SK-N-SH (cell line): ENCODE measurements at regions not wholly inside any gene's neighbourhood (a gene's known extent, or its start where the extent isn't known, plus 50 kb on each side); places are given as distances from the start of the nearest gene placed in this dataset.

ENCODE experiments used
- CTCF ChIA-PET: fragments of 300-600, 350-600 bp; formaldehyde crosslinking; extraction: SDS; loops from one replicate; lab custom pipeline; 2021; lab: Yijun Ruan, JAX
- POLR2A ChIA-PET: fragments of 350-600 bp; sonication (Branson Sonifier 250); formaldehyde crosslinking; extraction: SDS; loops from one replicate; lab custom pipeline; 2020; ENCODE audit warnings: antibody characterized with exemption, inconsistent platforms; lab: Yijun Ruan, JAX
- DNase-seq: peaks from one replicate; pipeline ENCODE4 v3.0.0; 2012
- H2AFZ ChIP-seq: fragments of 200-600 bp; sonication (generic); 2 replicates; pipeline ENCODE4 v1.8.1; 2016; ENCODE audit warnings: antibody characterized with exemption, mild to moderate bottlenecking, low read depth
- H3F3A ChIP-seq: fragments of 200-600 bp; sonication (generic); replicated peaks from 2 replicates; pipeline ENCODE3; 2016; ENCODE audit warnings: antibody characterized with exemption, mild to moderate bottlenecking; ENCODE audit not compliant: insufficient read depth
- H3K27ac ChIP-seq, 2 experiments: fragments of 200-500 bp in 1 of 2; fragments of 200-600 bp in 1 of 2; sonication (Bioruptor generic) in 1 of 2; sonication (generic), shearing (Covaris generic) in 1 of 2; 2 replicates each; pipeline versions ENCODE4 v1.5.1 to v1.6.1; 2014 to 2016; ENCODE audit warnings: low read depth in 2 of 2, inconsistent platforms in 1 of 2, low read length in 1 of 2, mild to moderate bottlenecking in 1 of 2, mixed read lengths in 1 of 2
- H3K27me3 ChIP-seq: fragments of 200-600 bp; sonication (generic), shearing (Covaris generic); 2 replicates; pipeline ENCODE4 v1.6.1; 2016; ENCODE audit warnings: mixed run types; ENCODE audit not compliant: insufficient read depth
- H3K36me3 ChIP-seq, 2 experiments: fragments of 200-500 bp in 1 of 2; fragments of 200-600 bp in 1 of 2; sonication (Bioruptor generic) in 1 of 2; sonication (generic) in 1 of 2; replicated peaks in 1 of 2; 2 replicates each; pipeline versions ENCODE3 to v1.5.1; 2014 to 2016; ENCODE audit warnings: low read length in 1 of 2, mild to moderate bottlenecking in 1 of 2; ENCODE audit not compliant: insufficient read depth in 2 of 2, control insufficient read depth in 1 of 2
- H3K4me1 ChIP-seq, 2 experiments: fragments of 200-500 bp in 1 of 2; fragments of 200-600 bp in 1 of 2; sonication (Bioruptor generic) in 1 of 2; sonication (generic), shearing (Covaris generic) in 1 of 2; 2 replicates each; pipeline versions ENCODE4 v1.5.1 to v1.6.1; 2014 to 2016; ENCODE audit warnings: low read depth in 1 of 2, low read length in 1 of 2, mixed run types in 1 of 2; ENCODE audit not compliant: insufficient read depth in 2 of 2, control insufficient read depth in 1 of 2
- H3K4me2 ChIP-seq: fragments of 200-600 bp; sonication (generic), shearing (Covaris generic); 2 replicates; pipeline ENCODE4 v1.6.1; 2017; ENCODE audit warnings: mixed run types
- H3K4me3 ChIP-seq, 2 experiments: fragments of 200-500 bp in 1 of 2; fragments of 200-600 bp in 1 of 2; sonication (Bioruptor generic) in 1 of 2; sonication (generic), shearing (Covaris generic) in 1 of 2; 2 replicates each; pipeline versions ENCODE4 v1.5.1 to v1.8.1; 2014 to 2016; ENCODE audit warnings: low read depth in 2 of 2, inconsistent platforms in 1 of 2, low read length in 1 of 2, mild to moderate bottlenecking in 1 of 2, mixed read lengths in 1 of 2, moderate library complexity in 1 of 2
- H3K79me2 ChIP-seq: fragments of 200-600 bp; sonication (generic); 2 replicates; pipeline ENCODE4 v1.8.1; 2017; ENCODE audit warnings: mild to moderate bottlenecking; ENCODE audit not compliant: insufficient read depth
- H3K9ac ChIP-seq: fragments of 200-600 bp; sonication (generic); 2 replicates; pipeline ENCODE4 v1.6.1; 2017; ENCODE audit warnings: mixed run types
- H3K9me2 ChIP-seq: fragments of 200-600 bp; sonication (generic); 2 replicates; pipeline ENCODE4 v1.6.1; 2017; ENCODE audit warnings: mixed run types
- H3K9me3 ChIP-seq: fragments of 200-600 bp; sonication (generic); 2 replicates; pipeline ENCODE4 v1.6.1; 2017; ENCODE audit warnings: mixed run types, mild to moderate bottlenecking, moderate library complexity
- H4K20me1 ChIP-seq: fragments of 200-600 bp; sonication (generic); 2 replicates; pipeline ENCODE4 v1.6.1; 2017; ENCODE audit warnings: mild to moderate bottlenecking, mixed run types; ENCODE audit not compliant: insufficient read depth
- CHD2 ChIP-seq: fragments of 150-350 bp; IDR thresholded peaks from 2 replicates; pipeline ENCODE4 v1.6.1; 2018; ENCODE audit warnings: low read length; ENCODE audit not compliant: partially characterized antibody
- ELF1 ChIP-seq: IDR thresholded peaks from 2 replicates; pipeline ENCODE4 v1.4.0; 2012
- FOSL2 ChIP-seq: IDR thresholded peaks from 2 replicates; pipeline ENCODE4 v1.4.0; 2012; ENCODE audit warnings: low read depth, mild to moderate bottlenecking, moderate library complexity, borderline replicate concordance
- FOXJ3 ChIP-seq: sonication (generic); formaldehyde crosslinking; IDR thresholded peaks from 2 replicates; pipeline ENCODE4 v1.5.1; 2020; ENCODE audit warnings: mild to moderate bottlenecking, missing genetic modification reagents
- FOXM1 ChIP-seq: IDR thresholded peaks from 2 replicates; pipeline ENCODE4 v1.4.0; 2012; ENCODE audit warnings: low read depth, mild to moderate bottlenecking
- GATA2 ChIP-seq: sonication (generic); formaldehyde crosslinking; IDR thresholded peaks from 2 replicates; pipeline ENCODE4 v1.5.0; 2020; ENCODE audit warnings: mild to moderate bottlenecking, missing genetic modification reagents
- REST ChIP-seq: IDR thresholded peaks from 2 replicates; pipeline ENCODE4 v1.6.1; 2012; ENCODE audit warnings: mild to moderate bottlenecking, low read depth, low read length, moderate library complexity
- WGBS: methylation state at CpG from one replicate; pipeline ENCODE4 v1.1.6; 2017; ENCODE audit warnings: low lambda C conversion rate; 5-methylcytosine and 5-hydroxymethylcytosine counted together
- TF ChIP-seq, protein P1 (sequence below): fragments of 200-600 bp; sonication (generic); IDR thresholded peaks from 2 replicates; pipeline ENCODE4 v1.6.1; 2017; ENCODE audit warnings: antibody characterized with exemption, mild to moderate bottlenecking, moderate library complexity

DNA sequence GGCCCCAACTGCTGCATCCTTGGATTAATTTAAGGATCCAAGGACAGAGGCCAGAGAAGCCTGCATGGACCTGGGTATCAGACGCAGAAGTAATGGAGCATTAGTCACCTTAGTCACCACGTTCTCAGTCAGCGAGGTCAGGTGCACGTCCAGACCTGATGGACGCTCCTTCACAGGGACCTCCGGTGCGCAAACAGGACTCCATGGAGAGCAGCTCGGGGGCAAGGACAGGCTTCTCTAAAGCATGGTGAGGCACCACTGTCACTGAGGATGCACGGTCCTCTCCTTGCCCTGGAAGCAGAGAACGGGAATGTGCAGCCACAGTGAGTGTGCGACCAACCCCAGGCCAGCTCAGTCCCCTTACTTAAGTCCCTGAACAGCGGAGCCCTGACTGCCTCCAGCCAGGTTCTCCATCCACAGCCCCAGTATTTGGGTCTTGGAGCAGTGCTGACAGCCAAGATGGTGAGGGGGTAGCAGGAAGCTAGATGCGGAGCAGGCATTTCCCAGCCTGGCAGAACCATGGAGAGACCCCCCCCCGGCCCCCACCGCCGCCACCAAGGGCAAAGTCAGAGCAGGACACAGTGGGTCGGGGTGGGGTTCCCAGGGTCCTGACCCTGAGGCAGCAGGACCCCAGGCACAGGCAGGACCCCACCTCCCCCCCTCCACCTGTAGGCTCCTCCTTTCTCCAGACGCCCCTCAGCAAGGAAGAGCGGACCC lies 253.4 kb upstream of the SFSWAP start (continued):
- TF ChIP-seq FOSL2 = no peak
- no peak for TF ChIP-seq ELF1
- TF ChIP-seq FOXM1 = no peak
- TF ChIP-seq, protein P1, sequence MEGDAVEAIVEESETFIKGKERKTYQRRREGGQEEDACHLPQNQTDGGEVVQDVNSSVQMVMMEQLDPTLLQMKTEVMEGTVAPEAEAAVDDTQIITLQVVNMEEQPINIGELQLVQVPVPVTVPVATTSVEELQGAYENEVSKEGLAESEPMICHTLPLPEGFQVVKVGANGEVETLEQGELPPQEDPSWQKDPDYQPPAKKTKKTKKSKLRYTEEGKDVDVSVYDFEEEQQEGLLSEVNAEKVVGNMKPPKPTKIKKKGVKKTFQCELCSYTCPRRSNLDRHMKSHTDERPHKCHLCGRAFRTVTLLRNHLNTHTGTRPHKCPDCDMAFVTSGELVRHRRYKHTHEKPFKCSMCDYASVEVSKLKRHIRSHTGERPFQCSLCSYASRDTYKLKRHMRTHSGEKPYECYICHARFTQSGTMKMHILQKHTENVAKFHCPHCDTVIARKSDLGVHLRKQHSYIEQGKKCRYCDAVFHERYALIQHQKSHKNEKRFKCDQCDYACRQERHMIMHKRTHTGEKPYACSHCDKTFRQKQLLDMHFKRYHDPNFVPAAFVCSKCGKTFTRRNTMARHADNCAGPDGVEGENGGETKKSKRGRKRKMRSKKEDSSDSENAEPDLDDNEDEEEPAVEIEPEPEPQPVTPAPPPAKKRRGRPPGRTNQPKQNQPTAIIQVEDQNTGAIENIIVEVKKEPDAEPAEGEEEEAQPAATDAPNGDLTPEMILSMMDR = no peak
- TF ChIP-seq FOXJ3 = no peak
- TF ChIP-seq REST = no peak
- no peak for TF ChIP-seq GATA2 (CRISPR knock-in tag)

- no peak overlapping the region for H3K4me3 ChIP-seq
- H3F3A ChIP-seq = no peaks in the 10 kb centered on the region
- H3K4me2 ChIP-seq = no peak overlapping the region
- no peaks in the 10 kb centered on the region for H4K20me1 ChIP-seq
- no peak for DNase-seq
- no peak overlapping the region for H2AFZ ChIP-seq
- CTCF ChIA-PET = interaction anchor here (1.2 kb wide), 2 partner anchors 8 to 321 kb away, joined by 3 read pairs; no protein-coding TSS in a partner anchor
- no peaks in the 10 kb centered on the region for H3K36me3 ChIP-seq
- no peaks in the 10 kb centered on the region for H3K9me3 ChIP-seq
- no peak for TF ChIP-seq CHD2
- no peaks in the 10 kb centered on the region for H3K9me2 ChIP-seq
- no peaks in the 10 kb centered on the region for H3K79me2 ChIP-seq
- peaks cover 0 to 4% of the 10 kb centered on the region in 2 experiments; a peak in 1 of 4 replicates for H3K4me1 ChIP-seq
- 78% methylated on average over 9 of the region's 9 CpGs for WGBS
- H3K9ac ChIP-seq = no peak overlapping the region
- no peak overlapping the region for H3K27ac ChIP-seq
- POLR2A ChIA-PET = no interaction called here
- no peaks in the 10 kb centered on the region for H3K27me3 ChIP-seq
These were observed 252.9 kb upstream of the SFSWAP start for GRCh38 chr12:131458048-131458374.
